GM21825 (cell line): ENCODE measurements at regions not wholly inside any gene's neighbourhood (a gene's known extent, or its start where the extent isn't known, plus 50 kb on each side); places are given as distances from the start of the nearest gene placed in this dataset.

Experiments used
- ATAC-seq: cut with Tn5 transposase; IDR thresholded peaks from one replicate; pipeline ENCODE4 v1.9.1; 2021; ENCODE audit warnings: mild to moderate bottlenecking, moderate library complexity; ENCODE audit not compliant: unreplicated experiment

- no peak for ATAC-seq
These were observed 168.6 kb downstream of the TRIM33 start for GRCh38 chr1:114342376-114342775.

GRCh38 chr1:114341856-114342255 is 169.1 kb downstream of the TRIM33 start:
- ATAC-seq: no peak

- no peak for ATAC-seq
These were observed 169.7 kb downstream of the TRIM33 start for GRCh38 chr1:114341299-114341698.

- no peak for ATAC-seq
These were observed 170.1 kb downstream of the TRIM33 start for GRCh38 chr1:114340892-114341291.

GRCh38 chr1:114339379-114339778 is 171.6 kb downstream of the TRIM33 start:
- ATAC-seq: no peak

GRCh38 chr1:114338191-114338890 is 172.7 kb downstream of the TRIM33 start:
- ATAC-seq: no peak

GRCh38 chr1:114337417-114337816 is 173.6 kb downstream of the TRIM33 start:
- ATAC-seq: no peak

- ATAC-seq: no peak
These were observed 174.6 kb downstream of the TRIM33 start for GRCh38 chr1:114336360-114336759.

- ATAC-seq: no peak
These were observed 175.7 kb downstream of the TRIM33 start for GRCh38 chr1:114335273-114335672.

- ATAC-seq: no peak
These were observed 176.7 kb downstream of the TRIM33 start for GRCh38 chr1:114334297-114334696.

GRCh38 chr1:114333690-114334089 is 177.3 kb downstream of the TRIM33 start:
- ATAC-seq: no peak

GRCh38 chr1:114331936-114332335 is 178.3 kb upstream of the SYT6 start:
- no peak for ATAC-seq

- ATAC-seq: no peak
These were observed 176.8 kb upstream of the SYT6 start for GRCh38 chr1:114330451-114330983.

GRCh38 chr1:114328361-114328904 is 174.8 kb upstream of the SYT6 start:
- ATAC-seq: no peak

GRCh38 chr1:114324662-114324965 is 170.9 kb upstream of the SYT6 start:
- no peak for ATAC-seq

- ATAC-seq: no peak
These were observed 170.4 kb upstream of the SYT6 start for GRCh38 chr1:114323959-114324661.

GRCh38 chr1:114322734-114323133 is 169.1 kb upstream of the SYT6 start:
- ATAC-seq: no peak

- no peak for ATAC-seq
These were observed 168.5 kb upstream of the SYT6 start for GRCh38 chr1:114322207-114322606.

- ATAC-seq: no peak
These were observed 166.9 kb upstream of the SYT6 start for GRCh38 chr1:114320586-114320985.

GRCh38 chr1:114319418-114319817 is 165.7 kb upstream of the SYT6 start:
- ATAC-seq: no peak

GRCh38 chr1:114318961-114319360 is 165.3 kb upstream of the SYT6 start:
- ATAC-seq: no peak

- ATAC-seq: no peak
These were observed 162.5 kb upstream of the SYT6 start for GRCh38 chr1:114316204-114316603.
